D721Med (cell line): ENCODE measurements at regions not wholly inside any gene's neighbourhood (a gene's known extent, or its start where the extent isn't known, plus 50 kb on each side); places are given as distances from the start of the nearest gene placed in this dataset.
"Not testable (repeated sequence)": the region's sequence is repeated elsewhere in the genome, so short reads cannot be mapped to it uniquely, and the experiment has no call there.

Source experiments
- DNase-seq: peaks from one replicate; pipeline ENCODE4 v3.0.0; 2011; ENCODE audit warnings: low spot score; ENCODE audit not compliant: insufficient read length
- FAIRE-seq: peaks from 2 replicates; lab custom pipeline; 2011; peaks lifted over from hg19 to GRCh38; lab: Jason Lieb, UNC

DNA sequence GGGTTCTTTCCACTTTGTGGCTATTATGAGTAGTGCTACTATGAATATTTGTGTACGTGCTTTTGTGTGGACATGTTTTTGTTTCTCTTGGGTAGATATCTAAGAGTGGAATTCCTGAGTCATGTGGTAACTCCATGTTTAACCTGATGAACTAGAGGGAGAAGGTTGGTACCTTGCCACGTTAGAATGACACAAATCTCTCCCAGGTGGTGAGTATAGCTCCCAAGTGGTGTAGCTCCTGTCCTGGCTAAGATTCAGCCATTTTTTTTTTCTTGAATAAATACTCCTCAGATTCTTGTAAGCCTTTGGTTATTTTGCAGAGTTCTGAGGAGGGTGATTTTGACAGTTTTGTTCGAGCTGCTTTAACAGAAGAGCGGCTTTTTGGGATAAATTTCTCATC, 83.2 kb upstream of the DPP6 start:
- DNase-seq, FAIRE-seq: not testable (repeated sequence)

- not testable (repeated sequence) for DNase-seq, FAIRE-seq
These were observed 77.6 kb upstream of the DPP6 start for GRCh38 chr7:153974603-153975002.

- DNase-seq, FAIRE-seq: not testable (repeated sequence)
These were observed 75.5 kb upstream of the DPP6 start for GRCh38 chr7:153976745-153977144.

- not testable (repeated sequence) for DNase-seq, FAIRE-seq
These were observed 69.0 kb upstream of the DPP6 start for GRCh38 chr7:153983186-153983585.

GRCh38 chr7:153989066-153989627, 63.1 kb upstream of the DPP6 start:
- not testable (repeated sequence) for FAIRE-seq, DNase-seq

DNA sequence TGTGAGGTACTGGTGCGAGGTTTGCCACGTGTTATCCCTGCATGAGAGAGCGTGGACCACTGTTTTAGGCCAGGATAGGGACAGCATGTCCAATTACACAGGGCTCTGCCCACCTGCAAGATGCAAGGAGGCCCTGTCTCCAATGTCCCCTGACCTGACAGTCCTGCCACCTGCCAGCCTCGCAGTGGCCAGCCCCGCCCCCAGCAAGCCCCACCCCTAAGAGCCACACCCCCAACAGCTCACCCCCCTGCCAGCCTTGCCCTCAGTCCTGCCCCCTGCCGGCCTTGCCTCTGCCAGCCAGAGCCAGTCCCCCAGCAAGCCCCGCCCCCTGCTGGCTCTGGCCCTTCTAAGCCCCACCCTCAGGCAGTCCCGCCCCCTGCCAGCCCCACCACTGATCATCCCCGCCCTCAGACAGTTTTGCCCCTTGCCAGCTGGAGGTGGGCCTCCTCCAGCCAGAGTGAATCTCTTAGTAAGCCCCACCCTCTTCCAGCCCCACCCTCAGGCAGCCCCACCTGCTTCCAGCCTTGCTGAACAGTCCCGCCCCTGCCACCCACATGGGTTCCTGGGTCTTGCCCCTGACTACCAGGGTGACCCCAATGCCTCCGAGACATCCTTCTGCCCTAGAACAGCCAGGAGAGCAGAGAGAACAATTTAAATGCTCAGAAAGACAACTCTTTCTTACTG, 62.3 kb upstream of the DPP6 start:
- not testable (repeated sequence) for DNase-seq

GRCh38 chr7:153991471-153991870, 60.7 kb upstream of the DPP6 start:
- not testable (repeated sequence) for DNase-seq, FAIRE-seq

More for the DNA sequence above, 62.3 kb upstream of the DPP6 start:
- FAIRE-seq, result not testable (repeated sequence)

DNA sequence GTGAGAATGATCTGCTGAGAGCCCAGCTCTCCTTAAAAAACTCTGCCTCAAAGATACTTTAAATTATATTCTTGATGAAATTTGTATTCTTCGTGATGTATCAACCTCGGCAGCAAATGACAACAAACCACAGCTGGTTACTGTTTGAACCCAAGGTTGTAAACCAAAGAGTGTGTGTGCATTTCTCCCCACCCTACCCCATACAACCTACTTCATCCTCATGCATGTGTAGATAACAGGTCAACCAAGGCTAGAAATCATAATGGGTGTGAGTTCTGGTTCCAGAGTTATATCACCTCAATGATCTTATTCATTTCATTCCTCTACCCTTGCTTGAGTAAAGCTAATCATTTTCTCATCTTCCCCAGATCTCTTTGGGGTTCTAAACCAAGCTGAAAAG, 58.8 kb upstream of the DPP6 start:
- DNase-seq, FAIRE-seq: not testable (repeated sequence)

GRCh38 chr7:153998896-153999295, 53.3 kb upstream of the DPP6 start:
- not testable (repeated sequence) for DNase-seq, FAIRE-seq
